Astrocyte (in vitro differentiated cells and primary cell): ENCODE measurements at regions not wholly inside any gene's neighbourhood (a gene's known extent, or its start where the extent isn't known, plus 50 kb on each side); places are given as distances from the start of the nearest gene placed in this dataset.

ENCODE experiments used
- EZH2 ChIP-seq: IDR thresholded peaks from 2 replicates; pipeline ENCODE4 v1.6.1; 2012; ENCODE audit warnings: mild to moderate bottlenecking, low read length, inconsistent platforms; ENCODE audit not compliant: insufficient read depth
- TF ChIP-seq, protein P1 (sequence below): IDR thresholded peaks from 2 replicates; pipeline ENCODE4 v1.5.1; 2011; ENCODE audit warnings: low read depth, mild to moderate bottlenecking, inconsistent platforms, low read length, moderate library complexity; ENCODE audit not compliant: insufficient read depth

DNA sequence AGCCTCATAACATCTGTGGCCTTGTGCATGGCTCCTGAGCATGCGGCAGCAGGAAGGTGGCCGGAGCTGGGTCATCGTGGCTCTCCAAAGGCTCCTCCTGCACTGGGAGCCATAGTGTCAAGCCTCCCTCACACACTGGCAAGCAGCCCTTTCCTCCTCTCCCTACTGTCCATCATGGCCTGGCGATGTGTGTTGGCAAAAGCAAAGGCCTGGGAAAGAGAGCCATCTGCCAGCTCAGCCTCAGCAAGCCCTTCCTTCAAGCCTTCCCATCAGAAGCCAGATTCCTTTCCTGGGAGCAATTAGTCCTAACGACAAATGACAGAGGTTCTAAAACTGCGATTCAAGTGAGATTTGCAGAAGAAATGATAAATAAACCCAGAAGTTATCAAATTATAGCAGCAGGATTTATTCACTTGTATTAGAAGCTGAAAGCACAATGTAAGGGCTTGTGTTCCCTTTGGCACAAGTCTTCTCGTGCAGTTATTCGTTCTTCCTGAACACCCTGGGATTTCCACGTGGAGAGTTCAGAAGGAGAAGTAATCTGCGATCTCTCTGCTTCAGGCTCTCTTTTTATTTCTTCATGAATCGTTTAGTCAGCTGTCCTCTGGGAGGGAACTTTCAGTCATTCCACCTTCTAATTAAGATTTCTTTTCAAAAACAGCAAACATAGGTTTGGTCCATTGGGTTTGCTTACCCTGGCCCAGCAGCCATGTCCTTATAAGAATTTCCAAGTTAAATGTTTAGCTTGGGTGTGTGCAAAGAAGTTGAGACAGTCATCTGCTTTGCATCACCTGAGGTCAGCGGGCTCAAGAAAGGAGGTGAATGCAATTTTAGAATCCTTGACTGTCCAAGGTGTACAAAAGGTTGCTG is 110.3 kb upstream of the TMC3 start:
- TF ChIP-seq, protein P1, sequence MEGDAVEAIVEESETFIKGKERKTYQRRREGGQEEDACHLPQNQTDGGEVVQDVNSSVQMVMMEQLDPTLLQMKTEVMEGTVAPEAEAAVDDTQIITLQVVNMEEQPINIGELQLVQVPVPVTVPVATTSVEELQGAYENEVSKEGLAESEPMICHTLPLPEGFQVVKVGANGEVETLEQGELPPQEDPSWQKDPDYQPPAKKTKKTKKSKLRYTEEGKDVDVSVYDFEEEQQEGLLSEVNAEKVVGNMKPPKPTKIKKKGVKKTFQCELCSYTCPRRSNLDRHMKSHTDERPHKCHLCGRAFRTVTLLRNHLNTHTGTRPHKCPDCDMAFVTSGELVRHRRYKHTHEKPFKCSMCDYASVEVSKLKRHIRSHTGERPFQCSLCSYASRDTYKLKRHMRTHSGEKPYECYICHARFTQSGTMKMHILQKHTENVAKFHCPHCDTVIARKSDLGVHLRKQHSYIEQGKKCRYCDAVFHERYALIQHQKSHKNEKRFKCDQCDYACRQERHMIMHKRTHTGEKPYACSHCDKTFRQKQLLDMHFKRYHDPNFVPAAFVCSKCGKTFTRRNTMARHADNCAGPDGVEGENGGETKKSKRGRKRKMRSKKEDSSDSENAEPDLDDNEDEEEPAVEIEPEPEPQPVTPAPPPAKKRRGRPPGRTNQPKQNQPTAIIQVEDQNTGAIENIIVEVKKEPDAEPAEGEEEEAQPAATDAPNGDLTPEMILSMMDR, result no peak
- TF ChIP-seq EZH2, result no peak
